K562 (cell line): ENCODE measurements at regions not wholly inside any gene's neighbourhood (a gene's known extent, or its start where the extent isn't known, plus 50 kb on each side); places are given as distances from the start of the nearest gene placed in this dataset.

Experiments used
- ATAC-seq: fragments of 200-7000 bp; cut with Tn5 transposase; 3 replicates; pipeline ENCODE4 v1.9.1; 2020; ENCODE audit warnings: moderate library complexity
- BruUV-seq: library from RNA; stranded (reverse); fragments of 400-500 nt; replicated peaks from 2 replicates; lab custom pipeline; 2021; lab: Mats Ljungman, UMichigan
- CTCF ChIA-PET: fragments of 300-600 bp; formaldehyde crosslinking; extraction: SDS; loops from one replicate; lab custom pipeline; 2021; ENCODE audit warnings: low intra/inter-chr PET ratio; lab: Yijun Ruan, JAX
- POLR2A ChIA-PET: fragments of 300-600, 350-650 bp; sonication (Branson Sonifier 250); formaldehyde crosslinking; extraction: SDS; loops from one replicate; lab custom pipeline; 2021; ENCODE audit warnings: antibody characterized with exemption, inconsistent platforms; lab: Yijun Ruan, JAX
- DNase-seq, 4 experiments: peaks; one replicate each; pipeline versions ENCODE4 v3.0.0 to v3.0.0-alpha.2; 2011 to 2018; ENCODE audit warnings: low spot score in 3 of 4, mixed read lengths in 3 of 4; ENCODE audit errors: extremely low read depth in 1 of 4
- FAIRE-seq: peaks from 2 replicates; lab custom pipeline; 2011; peaks lifted over from hg19 to GRCh38; lab: Jason Lieb, UNC
- H2AFZ ChIP-seq: 2 replicates; pipeline ENCODE4 v1.6.0; 2011; ENCODE audit warnings: low read depth, low read length, control low read depth, inconsistent platforms
- H3K27ac ChIP-seq: fragments of 200-600 bp; 3 replicates; pipeline ENCODE4 v1.8.0; 2011; ENCODE audit warnings: low read depth, mild to moderate bottlenecking, control low read depth, inconsistent platforms, low read length, moderate library complexity, mixed read lengths; ENCODE audit errors: extremely low read depth
- H3K27me3 ChIP-seq, 2 experiments: fragments of 300-600 bp in 1 of 2; 2 replicates in 1 of 2; 3 replicates in 1 of 2; pipeline versions ENCODE4 v1.6.0 to v1.8.0; 2011; ENCODE audit warnings: inconsistent platforms in 2 of 2, low read length in 2 of 2, mild to moderate bottlenecking in 1 of 2, mixed read lengths in 1 of 2, moderate library complexity in 1 of 2; ENCODE audit not compliant: control insufficient read depth in 2 of 2, insufficient read depth in 2 of 2
- H3K36me3 ChIP-seq: fragments of 300-600 bp; 3 replicates; pipeline ENCODE4 v1.8.0; 2011; ENCODE audit warnings: mild to moderate bottlenecking, low read length, inconsistent platforms; ENCODE audit not compliant: control insufficient read depth, insufficient read depth
- H3K4me1 ChIP-seq, 2 experiments: fragments of 200-600 bp in 1 of 2; replicated peaks in 1 of 2; 2 replicates in 1 of 2; 3 replicates in 1 of 2; pipeline versions ENCODE4 v1.5.1 to v1.8.0; 2011; ENCODE audit warnings: inconsistent platforms in 2 of 2, low read length in 2 of 2, mild to moderate bottlenecking in 1 of 2, mixed read lengths in 1 of 2, moderate library complexity in 1 of 2; ENCODE audit not compliant: control insufficient read depth in 2 of 2, insufficient read depth in 2 of 2
- H3K4me2 ChIP-seq: 2 replicates; pipeline ENCODE4 v1.6.1; 2011; ENCODE audit warnings: low read length, control low read depth, inconsistent platforms, mixed read lengths; ENCODE audit not compliant: insufficient read depth
- H3K4me3 ChIP-seq: fragments of 200-600 bp; sonication (generic), shearing (Covaris generic); 2 replicates; pipeline ENCODE4 v1.5.1; 2016; ENCODE audit warnings: control low read depth, inconsistent platforms
- H3K79me2 ChIP-seq: fragments of 200-600 bp; 3 replicates; pipeline ENCODE4 v1.8.0; 2011; ENCODE audit warnings: low read length, inconsistent platforms; ENCODE audit not compliant: control insufficient read depth, insufficient read depth
- H3K9ac ChIP-seq, 2 experiments: 2 replicates each; pipeline versions ENCODE4 v1.6.0 to v1.6.1; 2011; ENCODE audit warnings: low read depth in 2 of 2, low read length in 2 of 2, control low read depth in 1 of 2, inconsistent platforms in 1 of 2, mild to moderate bottlenecking in 1 of 2, mixed read lengths in 1 of 2; ENCODE audit not compliant: insufficient read depth in 1 of 2
- H3K9me1 ChIP-seq: one replicate; pipeline ENCODE4 v1.6.0; 2011; ENCODE audit warnings: inconsistent platforms, mild to moderate bottlenecking, low read length, moderate library complexity; ENCODE audit not compliant: control insufficient read depth, insufficient read depth
- H3K9me3 ChIP-seq: replicated peaks from 2 replicates; pipeline ENCODE4 v1.5.1; 2011; ENCODE audit warnings: low read depth, low read length, inconsistent platforms; ENCODE audit not compliant: control insufficient read depth, insufficient read depth
- H4K20me1 ChIP-seq: replicated peaks from 2 replicates; pipeline ENCODE4 v1.6.1; 2011; ENCODE audit warnings: low read length, inconsistent platforms, mixed read lengths; ENCODE audit not compliant: control insufficient read depth, insufficient read depth
- BDP1 ChIP-seq: IDR thresholded peaks from 3 replicates; pipeline ENCODE4 v1.6.1; 2011; ENCODE audit not compliant: insufficient read length, insufficient read depth
- CSDE1 ChIP-seq, 2 experiments: fragments of 450-650 bp; IDR thresholded peaks; 2 replicates each; pipeline ENCODE4 v1.6.1; 2016; ENCODE audit warnings: mild to moderate bottlenecking in 1 of 2
- FOXA1 ChIP-seq: fragments of 450-650 bp; IDR thresholded peaks from 2 replicates; pipeline ENCODE4 v1.6.1; 2016; ENCODE audit warnings: mild to moderate bottlenecking, borderline replicate concordance
- JUN ChIP-seq, 2 experiments: sonication (generic) in 1 of 2; formaldehyde crosslinking in 1 of 2; IDR thresholded peaks; 2 replicates each; pipeline versions ENCODE4 v1.6.1 to v1.8.0; 2012 to 2022; ENCODE audit warnings: borderline replicate concordance in 2 of 2, mild to moderate bottlenecking in 2 of 2, improper control_type of control experiment in 1 of 2, low read depth in 1 of 2, low read length in 1 of 2, missing genetic modification reagents in 1 of 2
- KDM1A ChIP-seq, 2 experiments: fragments of 450-650 bp; IDR thresholded peaks; 2 replicates each; pipeline ENCODE4 v1.6.1; 2016; ENCODE audit warnings: mild to moderate bottlenecking in 2 of 2
- MEF2D ChIP-seq: conservative IDR thresholded peaks from 2 replicates; pipeline ENCODE4 v1.6.1; 2016; ENCODE audit warnings: low read depth, missing genetic modification characterization, missing compliant biosample characterization
- NR4A1 ChIP-seq, 2 experiments: fragments of 250-450 bp in 1 of 2; fragments of 450-650 bp in 1 of 2; sonication (Bioruptor Pico) in 1 of 2; IDR thresholded peaks; 2 replicates each; pipeline versions ENCODE4 v1.4.0 to v1.6.1; 2016 to 2020; ENCODE audit warnings: mild to moderate bottlenecking in 2 of 2, missing compliant biosample characterization in 1 of 2, missing genetic modification characterization in 1 of 2, moderate library complexity in 1 of 2
- RAD21 ChIP-seq, 2 experiments: fragments of 250-450 bp in 1 of 2; fragments of 450-650 bp in 1 of 2; sonication (Bioruptor Pico) in 1 of 2; formaldehyde crosslinking in 1 of 2; IDR thresholded peaks in 1 of 2; conservative IDR thresholded peaks in 1 of 2; 2 replicates each; pipeline versions ENCODE4 v1.4.0 to v1.8.0; 2020 to 2022; ENCODE audit warnings: mild to moderate bottlenecking in 2 of 2, moderate library complexity in 1 of 2
- SETDB1 ChIP-seq: IDR thresholded peaks from one replicate; pipeline ENCODE4 v1.6.1; 2012; ENCODE audit warnings: low read length, control low read depth, inconsistent platforms
- SPI1 ChIP-seq: IDR thresholded peaks from 2 replicates; pipeline ENCODE4 v1.6.1; 2011; ENCODE audit warnings: low read depth, low read length, control low read depth, borderline replicate concordance
- STAG1 ChIP-seq: sonication (generic); formaldehyde crosslinking; IDR thresholded peaks from 2 replicates; pipeline ENCODE4 v1.5.0; 2020; ENCODE audit warnings: missing genetic modification reagents, borderline replicate concordance
- TRIM24 ChIP-seq, 2 experiments: fragments of 450-650 bp; IDR thresholded peaks; 2 replicates each; pipeline ENCODE4 v1.6.1; 2016
- ZBTB17 ChIP-seq: fragments of 450-650 bp; formaldehyde crosslinking; IDR thresholded peaks from 2 replicates; pipeline ENCODE4 v1.4.0; 2020; ENCODE audit warnings: mild to moderate bottlenecking
- ZNF282 ChIP-seq: sonication (generic); formaldehyde crosslinking; IDR thresholded peaks from 2 replicates; pipeline ENCODE4 v1.8.1; 2023; ENCODE audit warnings: missing genetic modification reagents
- ZNF316 ChIP-seq: fragments of 450-650 bp; IDR thresholded peaks from 2 replicates; pipeline ENCODE4 v1.6.1; 2016
- ZNF584 ChIP-seq: fragments of 200-800 bp; sonication (Bioruptor generic); IDR thresholded peaks from 2 replicates; pipeline ENCODE4 v1.6.1; 2016; ENCODE audit warnings: low read depth, mild to moderate bottlenecking, missing genetic modification characterization, missing compliant biosample characterization
- WGBS: fragments of 100-300 bp; shearing (Covaris generic); methylation state at CpG from one replicate; pipeline ENCODE4 v1.1.6; 2016; ENCODE audit warnings: low coverage, mixed read lengths; ENCODE audit not compliant: insufficient coverage; ENCODE audit errors: missing lambda C conversion rate; 5-methylcytosine and 5-hydroxymethylcytosine counted together
- in situ Hi-C: fragments of 300-500 bp; cut with MboI; formaldehyde crosslinking; loops from 4 replicates; pipeline ENCODE4 v1.15.0; 2018; ENCODE audit warnings: inconsistent platforms, mixed read lengths
- intact Hi-C: fragments of 100-400 bp; cut with micrococcal nuclease; formaldehyde crosslinking; loops from 2 replicates; pipeline ENCODE4 v1.14.2; 2022
- TF ChIP-seq, protein P1 (sequence below): sonication (generic); formaldehyde crosslinking; IDR thresholded peaks from 2 replicates; pipeline ENCODE4 v1.8.0; 2022; ENCODE audit warnings: mild to moderate bottlenecking, missing genetic modification reagents
- TF ChIP-seq, protein P2 (sequence below): fragments of 450-650 bp; IDR thresholded peaks from 2 replicates; pipeline ENCODE4 v1.6.1; 2016; ENCODE audit warnings: antibody characterized with exemption
- TF ChIP-seq, protein P3 (sequence below): fragments of 450-650 bp; IDR thresholded peaks from 2 replicates; pipeline ENCODE4 v1.6.1; 2016; ENCODE audit warnings: low read depth, mild to moderate bottlenecking, moderate library complexity
- TF ChIP-seq, protein P4 (sequence below): sonication (generic); formaldehyde crosslinking; IDR thresholded peaks from 2 replicates; pipeline ENCODE4 v1.4.0; 2020; ENCODE audit warnings: mild to moderate bottlenecking, missing genetic modification reagents

DNA sequence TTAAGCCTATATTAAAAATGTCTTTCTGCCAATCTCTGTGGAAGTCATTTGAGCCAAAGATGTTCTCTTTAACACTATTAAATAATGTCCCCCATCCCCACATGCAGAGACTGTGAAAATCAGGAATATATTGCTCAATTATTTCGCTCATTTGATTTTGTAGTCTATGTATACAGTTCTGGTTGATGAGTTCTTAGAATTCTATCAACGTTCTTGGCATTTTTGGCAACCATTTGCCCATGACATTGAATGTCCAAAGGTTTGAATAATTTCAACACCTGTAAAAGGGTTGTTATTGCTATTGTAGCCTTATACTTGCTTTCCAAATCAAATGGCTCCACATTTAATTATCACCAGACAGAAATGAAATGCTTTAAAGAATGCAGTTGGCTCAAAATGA is 536.1 kb downstream of the CAAP1 start:
- TF ChIP-seq TRIM24 (IDR thresholded peaks at IDR 0.05) (no peak), SETDB1 (no peak), NR4A1 (CRISPR knock-in tag; IDR thresholded peaks at IDR 0.05) (no peak), NR4A1 (tag; IDR thresholded peaks at IDR 0.05) (no peak), ZNF584 (CRISPR knock-in tag) (no peak), MEF2D (tag) (no peak), STAG1 (CRISPR knock-in tag) (no peak), BDP1 (no peak), JUN (IDR thresholded peaks at IDR 0.05; ENCODE audit: borderline replicate concordance, low read depth, low read length) (no peak), JUN (CRISPR knock-in tag; IDR thresholded peaks at IDR 0.05; ENCODE audit: borderline replicate concordance) (no peak), RAD21 (CRISPR knock-in tag; conservative IDR thresholded peaks at IDR 0.05 in 1 of 2, IDR thresholded peaks at IDR 0.05 in 1 of 2) (no peak), ZBTB17 (CRISPR knock-in tag) (no peak), KDM1A (IDR thresholded peaks at IDR 0.05) (no peak), ZNF282 (CRISPR knock-in tag) (no peak), FOXA1 (no peak), SPI1 (no peak), CSDE1 (IDR thresholded peaks at IDR 0.05) (no peak), ZNF316 (no peak)
- TF ChIP-seq, protein P1, sequence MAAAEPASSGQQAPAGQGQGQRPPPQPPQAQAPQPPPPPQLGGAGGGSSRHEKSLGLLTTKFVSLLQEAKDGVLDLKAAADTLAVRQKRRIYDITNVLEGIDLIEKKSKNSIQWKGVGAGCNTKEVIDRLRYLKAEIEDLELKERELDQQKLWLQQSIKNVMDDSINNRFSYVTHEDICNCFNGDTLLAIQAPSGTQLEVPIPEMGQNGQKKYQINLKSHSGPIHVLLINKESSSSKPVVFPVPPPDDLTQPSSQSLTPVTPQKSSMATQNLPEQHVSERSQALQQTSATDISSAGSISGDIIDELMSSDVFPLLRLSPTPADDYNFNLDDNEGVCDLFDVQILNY (CRISPR knock-in tag), result no peak
- TF ChIP-seq, protein P2, sequence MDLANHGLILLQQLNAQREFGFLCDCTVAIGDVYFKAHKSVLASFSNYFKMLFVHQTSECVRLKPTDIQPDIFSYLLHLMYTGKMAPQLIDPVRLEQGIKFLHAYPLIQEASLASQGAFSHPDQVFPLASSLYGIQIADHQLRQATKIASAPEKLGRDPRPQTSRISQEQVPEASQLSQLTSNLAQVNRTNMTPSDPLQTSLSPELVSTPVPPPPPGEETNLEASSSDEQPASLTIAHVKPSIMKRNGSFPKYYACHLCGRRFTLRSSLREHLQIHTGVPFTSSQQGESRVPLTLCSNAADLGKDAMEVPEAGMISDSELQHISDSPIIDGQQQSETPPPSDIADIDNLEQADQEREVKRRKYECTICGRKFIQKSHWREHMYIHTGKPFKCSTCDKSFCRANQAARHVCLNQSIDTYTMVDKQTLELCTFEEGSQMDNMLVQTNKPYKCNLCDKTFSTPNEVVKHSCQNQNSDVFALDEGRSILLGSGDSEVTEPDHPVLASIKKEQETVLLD, result no peak
- TF ChIP-seq, protein P3, sequence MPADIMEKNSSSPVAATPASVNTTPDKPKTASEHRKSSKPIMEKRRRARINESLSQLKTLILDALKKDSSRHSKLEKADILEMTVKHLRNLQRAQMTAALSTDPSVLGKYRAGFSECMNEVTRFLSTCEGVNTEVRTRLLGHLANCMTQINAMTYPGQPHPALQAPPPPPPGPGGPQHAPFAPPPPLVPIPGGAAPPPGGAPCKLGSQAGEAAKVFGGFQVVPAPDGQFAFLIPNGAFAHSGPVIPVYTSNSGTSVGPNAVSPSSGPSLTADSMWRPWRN, result no peak
- TF ChIP-seq, protein P4, sequence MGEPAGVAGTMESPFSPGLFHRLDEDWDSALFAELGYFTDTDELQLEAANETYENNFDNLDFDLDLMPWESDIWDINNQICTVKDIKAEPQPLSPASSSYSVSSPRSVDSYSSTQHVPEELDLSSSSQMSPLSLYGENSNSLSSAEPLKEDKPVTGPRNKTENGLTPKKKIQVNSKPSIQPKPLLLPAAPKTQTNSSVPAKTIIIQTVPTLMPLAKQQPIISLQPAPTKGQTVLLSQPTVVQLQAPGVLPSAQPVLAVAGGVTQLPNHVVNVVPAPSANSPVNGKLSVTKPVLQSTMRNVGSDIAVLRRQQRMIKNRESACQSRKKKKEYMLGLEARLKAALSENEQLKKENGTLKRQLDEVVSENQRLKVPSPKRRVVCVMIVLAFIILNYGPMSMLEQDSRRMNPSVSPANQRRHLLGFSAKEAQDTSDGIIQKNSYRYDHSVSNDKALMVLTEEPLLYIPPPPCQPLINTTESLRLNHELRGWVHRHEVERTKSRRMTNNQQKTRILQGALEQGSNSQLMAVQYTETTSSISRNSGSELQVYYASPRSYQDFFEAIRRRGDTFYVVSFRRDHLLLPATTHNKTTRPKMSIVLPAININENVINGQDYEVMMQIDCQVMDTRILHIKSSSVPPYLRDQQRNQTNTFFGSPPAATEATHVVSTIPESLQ (CRISPR knock-in tag), result no peak
- no peaks in the 10 kb centered on the region for H4K20me1 ChIP-seq
- no peak overlapping the region for H3K9ac ChIP-seq
- no peaks in the 10 kb centered on the region for H3K36me3 ChIP-seq
- no peaks in the 10 kb centered on the region for H3K9me1 ChIP-seq
- no peak overlapping the region for H3K4me2 ChIP-seq
- ChIA-PET CTCF (no interaction called here), POLR2A (no interaction called here)
- no peak overlapping the region for H2AFZ ChIP-seq
- no peaks in the 10 kb centered on the region for H3K4me1 ChIP-seq
- H3K4me3 ChIP-seq, result no peak overlapping the region
- H3K9me3 ChIP-seq, result no peaks in the 10 kb centered on the region
- FAIRE-seq, result no peak
- in situ Hi-C loops (no loop called here), intact Hi-C loops (no loop called here)
- WGBS, result no CpG with 5 or more reads among the region's 2 CpGs
- H3K27me3 ChIP-seq, result no peaks in the 10 kb centered on the region
- no peak for ATAC-seq
- DNase-seq, result no peak
- no peak overlapping the region for H3K27ac ChIP-seq
- BruUV-seq, result no TSS peak
- no peaks in the 10 kb centered on the region for H3K79me2 ChIP-seq
